HG03571 (cell line): ENCODE measurements at regions not wholly inside any gene's neighbourhood (a gene's known extent, or its start where the extent isn't known, plus 50 kb on each side); places are given as distances from the start of the nearest gene placed in this dataset.

Experiments
- ATAC-seq: cut with Tn5 transposase; IDR thresholded peaks from one replicate; pipeline ENCODE4 v1.9.1; 2021; ENCODE audit not compliant: unreplicated experiment

- no peak for ATAC-seq
Measured at GRCh38 chr6:68400396-68400795, 234.7 kb upstream of the ADGRB3 start.

- no peak for ATAC-seq
Measured at GRCh38 chr6:68391953-68392352, 243.1 kb upstream of the ADGRB3 start.

- no peak for ATAC-seq
Measured at GRCh38 chr6:68372991-68373390, 262.1 kb upstream of the ADGRB3 start.

- no peak for ATAC-seq
Measured at GRCh38 chr6:68368845-68369244, 266.2 kb upstream of the ADGRB3 start.

- no peak for ATAC-seq
Measured at GRCh38 chr6:68364271-68364805, 270.7 kb upstream of the ADGRB3 start.

- ATAC-seq = peak; percentile 70
Measured at GRCh38 chr6:68343901-68344300, 291.2 kb upstream of the ADGRB3 start.

GRCh38 chr6:68342286-68342685 lies 292.8 kb upstream of the ADGRB3 start:
- no peak for ATAC-seq

GRCh38 chr6:68339488-68340131 lies 295.5 kb upstream of the ADGRB3 start:
- ATAC-seq = no peak

GRCh38 chr6:68333442-68333841 lies 301.6 kb upstream of the ADGRB3 start:
- no peak for ATAC-seq

- ATAC-seq = no peak
Measured at GRCh38 chr6:68328156-68328555, 306.9 kb upstream of the ADGRB3 start.

- ATAC-seq = no peak
Measured at GRCh38 chr6:68326762-68327161, 308.3 kb upstream of the ADGRB3 start.

GRCh38 chr6:68317366-68317765 lies 317.7 kb upstream of the ADGRB3 start:
- ATAC-seq = no peak

- ATAC-seq = no peak
Measured at GRCh38 chr6:68313911-68314310, 321.2 kb upstream of the ADGRB3 start.

- no peak for ATAC-seq
Measured at GRCh38 chr6:68307301-68307700, 327.8 kb upstream of the ADGRB3 start.

GRCh38 chr6:68296126-68296525 lies 339.0 kb upstream of the ADGRB3 start:
- ATAC-seq = no peak

- ATAC-seq = no peak
Measured at GRCh38 chr6:68282646-68283045, 352.4 kb upstream of the ADGRB3 start.

GRCh38 chr6:68279793-68280557 lies 355.1 kb upstream of the ADGRB3 start:
- ATAC-seq = no peak

- ATAC-seq = no peak
Measured at GRCh38 chr6:68273297-68273696, 361.8 kb upstream of the ADGRB3 start.

- no peak for ATAC-seq
Measured at GRCh38 chr6:68256391-68256790, 378.7 kb upstream of the ADGRB3 start.

GRCh38 chr6:68252632-68253031 lies 382.4 kb upstream of the ADGRB3 start:
- peak; percentile 63 for ATAC-seq

- no peak for ATAC-seq
Measured at GRCh38 chr6:68247782-68248181, 387.3 kb upstream of the ADGRB3 start.

GRCh38 chr6:68240726-68241125 lies 394.4 kb upstream of the ADGRB3 start:
- no peak for ATAC-seq
